Nephron (organoid): ENCODE measurements at regions not wholly inside any gene's neighbourhood (a gene's known extent, or its start where the extent isn't known, plus 50 kb on each side); places are given as distances from the start of the nearest gene placed in this dataset.
"Not testable (repeated sequence)": the region's sequence is repeated elsewhere in the genome, so short reads cannot be mapped to it uniquely, and the experiment has no call there.

Experiments
- H3K27ac Mint-ChIP-seq, 3 experiments: 2 replicates each; pipeline ENCODE4 v1.8.0; 2020; ENCODE audit warnings: mixed read lengths in 3 of 3, mild to moderate bottlenecking in 2 of 3, moderate library complexity in 1 of 3
- H3K27me3 Mint-ChIP-seq: 2 replicates; pipeline ENCODE4 v1.8.0; 2021; ENCODE audit warnings: low read depth, mild to moderate bottlenecking, moderate library complexity, mixed read lengths
- H3K36me3 Mint-ChIP-seq: 2 replicates; pipeline ENCODE4 v1.8.0; 2020; ENCODE audit warnings: low read depth, mixed read lengths
- H3K4me1 Mint-ChIP-seq: 2 replicates; pipeline ENCODE4 v1.8.0; 2020; ENCODE audit warnings: mixed read lengths
- H3K4me3 Mint-ChIP-seq, 3 experiments: 2 replicates each; pipeline ENCODE4 v1.8.0; 2020; ENCODE audit warnings: mild to moderate bottlenecking in 3 of 3, mixed read lengths in 3 of 3, moderate library complexity in 2 of 3
- H3K9me3 Mint-ChIP-seq: 2 replicates; pipeline ENCODE4 v1.8.0; 2020; ENCODE audit warnings: mixed read lengths
- CTCF ChIP-seq, 3 experiments: fragments of 200-600 bp; sonication (generic); IDR thresholded peaks; one replicate each; pipeline ENCODE4 v1.5.0; 2021; ENCODE audit warnings: antibody characterized with exemption in 3 of 3; ENCODE audit not compliant: unreplicated experiment in 3 of 3

DNA sequence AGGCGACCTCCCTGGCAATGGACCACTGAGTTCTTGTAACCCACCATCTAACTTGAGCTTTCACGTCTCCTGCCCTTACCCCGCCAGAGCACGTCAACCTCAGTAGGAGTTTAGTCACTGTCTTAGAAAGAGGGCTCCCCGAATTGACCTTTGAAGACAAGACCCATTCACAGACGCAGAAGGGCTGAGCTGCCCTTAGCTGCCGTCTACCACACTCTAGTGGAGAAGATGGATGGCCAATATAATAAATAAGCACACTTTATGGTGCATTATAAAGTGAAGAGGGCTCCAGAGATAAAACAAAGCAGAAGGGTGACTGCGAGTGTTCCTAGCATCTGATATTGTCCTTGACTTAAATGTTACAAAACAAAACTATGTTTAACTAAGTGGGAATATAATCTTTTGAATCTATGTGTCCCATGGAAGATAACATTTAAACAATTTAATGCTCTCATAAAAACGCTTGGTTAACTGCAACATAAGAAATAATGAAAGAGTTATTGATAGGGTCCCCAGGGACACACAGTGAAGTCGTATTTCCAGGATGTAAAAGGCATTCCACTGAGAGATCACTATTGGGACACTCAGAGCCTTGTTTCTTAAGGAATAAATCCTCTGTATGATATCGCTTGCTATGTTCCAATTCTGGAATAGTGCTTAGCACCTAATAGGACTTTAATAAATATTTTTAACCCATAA is 261.1 kb downstream of the THBS2 start:
- Mint-ChIP-seq H3K9me3 (no peaks in the 10 kb centered on the region), H3K27ac (peak overlapping the region; percentile 58 to 97 (median 88)), H3K4me1 (peaks cover 26% of the 10 kb centered on the region), H3K4me3 (peak overlapping the region in 1 of 3 experiments; percentile 20), H3K27me3 (peaks cover 5% of the 10 kb centered on the region), H3K36me3 (no peaks in the 10 kb centered on the region)
- no peak for TF ChIP-seq CTCF (IDR thresholded peaks at IDR 0.05; ENCODE audit: unreplicated experiment in 3 of 3)

- not testable (repeated sequence) for H3K27me3 Mint-ChIP-seq, H3K9me3 Mint-ChIP-seq, H3K36me3 Mint-ChIP-seq, H3K4me3 Mint-ChIP-seq, H3K27ac Mint-ChIP-seq
- H3K4me1 Mint-ChIP-seq, result peaks cover 26% of the 10 kb centered on the region
Observed at GRCh38 chr6:168991695-168992094, 262.0 kb downstream of the THBS2 start.

GRCh38 chr6:168990019-168990751 is 263.5 kb downstream of the THBS2 start:
- Mint-ChIP-seq H3K27me3 (no peaks in the 10 kb centered on the region), H3K4me3 (peak overlapping the region in 1 of 3 experiments; percentile 17)

GRCh38 chr6:168989421-168989820 is 264.2 kb downstream of the THBS2 start:
- no peak overlapping the region for H3K4me3 Mint-ChIP-seq
- H3K4me1 Mint-ChIP-seq, result peaks cover 26% of the 10 kb centered on the region
- TF ChIP-seq CTCF (IDR thresholded peaks at IDR 0.05; ENCODE audit: unreplicated experiment in 3 of 3), result no peak
- no peaks in the 10 kb centered on the region for H3K36me3 Mint-ChIP-seq
- H3K27me3 Mint-ChIP-seq, result no peaks in the 10 kb centered on the region
- H3K9me3 Mint-ChIP-seq, result no peaks in the 10 kb centered on the region
- peak overlapping the region in 2 of 3 experiments; percentile 66 to 92 for H3K27ac Mint-ChIP-seq

More at GRCh38 chr6:168990019-168990751, 263.5 kb downstream of the THBS2 start:
- Mint-ChIP-seq H3K9me3 (no peaks in the 10 kb centered on the region), H3K27ac (peak overlapping the region; percentile 28 to 92 (median 66)), H3K36me3 (no peaks in the 10 kb centered on the region), H3K4me1 (peaks cover 26% of the 10 kb centered on the region)
- no peak for TF ChIP-seq CTCF (IDR thresholded peaks at IDR 0.05; ENCODE audit: unreplicated experiment in 3 of 3)

DNA sequence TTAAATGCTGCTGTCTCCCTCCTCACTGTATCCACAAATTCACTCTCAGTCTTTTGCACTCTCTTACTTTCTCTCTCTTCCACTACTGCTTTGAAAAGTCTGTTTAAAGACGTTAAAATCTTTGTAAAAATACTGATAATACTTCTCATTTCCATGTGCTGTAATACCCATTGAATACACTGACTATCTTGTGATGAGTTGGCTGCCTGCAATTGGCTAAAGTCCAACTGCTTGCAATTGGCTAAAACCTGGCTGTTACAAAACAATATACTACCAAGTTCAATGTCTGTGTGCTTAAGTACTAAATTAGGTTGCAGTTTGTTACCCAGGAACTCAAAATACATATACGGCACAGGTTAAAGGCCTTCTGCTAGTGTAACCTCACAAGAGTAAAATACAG is 264.8 kb downstream of the THBS2 start:
- Mint-ChIP-seq H3K36me3 (no peaks in the 10 kb centered on the region), H3K27me3 (no peaks in the 10 kb centered on the region), H3K9me3 (no peaks in the 10 kb centered on the region), H3K4me3 (no peak overlapping the region), H3K27ac (peak overlapping the region in 2 of 3 experiments; percentile 66 to 73), H3K4me1 (peaks cover 26% of the 10 kb centered on the region)
- no peak for TF ChIP-seq CTCF (IDR thresholded peaks at IDR 0.05; ENCODE audit: unreplicated experiment in 3 of 3)

DNA sequence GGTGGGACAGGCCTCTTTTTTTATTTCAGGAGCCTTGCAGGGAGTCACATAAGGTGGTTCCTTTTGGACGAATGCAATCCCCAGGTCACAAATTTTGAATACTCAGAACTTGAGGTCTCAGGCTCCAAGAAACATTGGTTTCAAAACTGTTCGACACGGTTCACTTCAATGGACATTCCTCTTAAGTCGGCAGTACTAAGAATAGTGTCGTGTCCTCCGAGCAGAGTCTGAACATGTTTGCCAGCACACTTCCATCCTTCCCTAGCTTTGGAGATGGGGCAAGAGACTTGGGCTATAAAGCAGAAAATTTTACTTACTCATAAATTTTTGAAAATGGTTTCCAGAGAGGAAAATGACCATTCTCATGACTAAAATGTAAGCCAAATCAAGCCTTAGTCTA is 265.4 kb downstream of the THBS2 start:
- Mint-ChIP-seq H3K36me3 (no peaks in the 10 kb centered on the region), H3K4me1 (peaks cover 26% of the 10 kb centered on the region), H3K4me3 (no peak overlapping the region), H3K9me3 (no peaks in the 10 kb centered on the region), H3K27ac (peak overlapping the region in 2 of 3 experiments; percentile 66 to 73), H3K27me3 (no peaks in the 10 kb centered on the region)
- TF ChIP-seq CTCF (IDR thresholded peaks at IDR 0.05; ENCODE audit: unreplicated experiment in 3 of 3), result no peak
